Activated naive CD8-positive, alpha-beta T cell treated with anti-CD3 and anti-CD28 coated beads, Interleukin-2, amount 50 U/mL, for 24 hours (primary cell): ENCODE measurements at regions not wholly inside any gene's neighbourhood (a gene's known extent, or its start where the extent isn't known, plus 50 kb on each side); places are given as distances from the start of the nearest gene placed in this dataset.

Experiments
- ATAC-seq: fragments of 150-1000 bp; cut with Tn5 transposase; one replicate; pipeline ENCODE4 v1.10.0; 2021
- DNase-seq: peaks from one replicate; pipeline ENCODE4 v3.0.0; 2021
- H3K27ac Mint-ChIP-seq: one replicate; pipeline ENCODE4 v1.8.0; 2021; ENCODE audit warnings: mild to moderate bottlenecking, mixed read lengths
- H3K27me3 Mint-ChIP-seq: one replicate; pipeline ENCODE4 v1.8.0; 2021; ENCODE audit warnings: mixed read lengths
- H3K36me3 Mint-ChIP-seq: one replicate; pipeline ENCODE4 v1.8.0; 2021; ENCODE audit warnings: low read depth, mixed read lengths
- H3K4me1 Mint-ChIP-seq: one replicate; pipeline ENCODE4 v1.8.0; 2021; ENCODE audit warnings: mixed read lengths
- H3K4me3 Mint-ChIP-seq: one replicate; pipeline ENCODE4 v1.8.0; 2021; ENCODE audit warnings: mild to moderate bottlenecking, moderate library complexity, mixed read lengths
- H3K9me3 Mint-ChIP-seq: one replicate; pipeline ENCODE4 v1.8.0; 2021; ENCODE audit warnings: mixed read lengths

GRCh38 chr15:61753018-61753710, 307.1 kb downstream of the VPS13C start:
- Mint-ChIP-seq H3K36me3 (no peaks in the 10 kb centered on the region), H3K27me3 (peaks cover 7% of the 10 kb centered on the region), H3K27ac (no peak overlapping the region), H3K4me1 (no peaks in the 10 kb centered on the region), H3K9me3 (no peaks in the 10 kb centered on the region), H3K4me3 (no peak overlapping the region)
- ATAC-seq: no peak
- no peak for DNase-seq

GRCh38 chr15:61752001-61752400, 308.2 kb downstream of the VPS13C start:
- H3K36me3 Mint-ChIP-seq: no peaks in the 10 kb centered on the region
- ATAC-seq: no peak
- H3K4me1 Mint-ChIP-seq: no peaks in the 10 kb centered on the region
- H3K4me3 Mint-ChIP-seq: no peak overlapping the region
- H3K27ac Mint-ChIP-seq: no peak overlapping the region
- H3K9me3 Mint-ChIP-seq: no peaks in the 10 kb centered on the region
- DNase-seq: no peak
- H3K27me3 Mint-ChIP-seq: peaks cover 4% of the 10 kb centered on the region

DNA sequence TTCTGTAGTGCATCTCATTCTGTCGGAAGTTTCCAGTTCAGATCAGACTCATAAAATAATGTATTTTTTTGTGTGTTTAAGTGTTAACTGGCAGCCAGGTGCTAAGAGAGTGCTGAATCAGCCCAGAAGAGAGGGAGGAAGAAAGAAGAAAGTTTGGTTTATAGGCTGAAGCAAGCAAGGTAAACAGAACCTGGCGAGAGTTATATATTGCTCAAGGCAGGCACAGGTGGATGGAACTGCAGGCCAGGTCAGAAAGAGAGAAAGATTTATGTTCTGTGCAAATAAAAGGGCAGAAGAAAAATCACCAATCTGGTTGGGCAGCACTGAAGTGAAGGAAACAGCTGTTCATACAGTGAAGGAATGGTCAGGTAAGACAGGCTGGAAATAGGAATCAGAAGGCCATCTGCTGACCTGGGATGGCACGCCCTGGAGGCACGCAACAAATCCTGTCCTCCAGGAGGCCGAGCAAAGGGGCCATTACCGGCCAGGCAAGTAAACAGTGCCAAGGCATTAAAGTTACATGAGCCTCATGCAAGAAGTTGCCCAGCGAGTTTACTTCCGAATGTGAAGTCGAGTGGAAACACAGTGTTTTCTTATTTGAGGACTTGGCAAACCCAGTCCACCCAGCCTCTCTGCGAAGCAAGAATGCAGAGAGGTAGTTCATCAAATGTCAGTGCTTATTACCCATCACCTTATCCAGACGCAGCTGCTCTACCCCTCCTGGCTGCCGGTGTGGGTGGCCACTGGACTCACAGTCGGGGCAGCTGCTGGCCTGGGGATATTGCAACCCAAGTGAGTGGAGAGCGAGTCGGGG, 309.8 kb downstream of the VPS13C start:
- no peaks in the 10 kb centered on the region for H3K4me1 Mint-ChIP-seq
- no peaks in the 10 kb centered on the region for H3K36me3 Mint-ChIP-seq
- DNase-seq: no peak
- peaks cover 2% of the 10 kb centered on the region for H3K27me3 Mint-ChIP-seq
- no peaks in the 10 kb centered on the region for H3K9me3 Mint-ChIP-seq
- no peak for ATAC-seq
- no peak overlapping the region for H3K27ac Mint-ChIP-seq
- no peak overlapping the region for H3K4me3 Mint-ChIP-seq

GRCh38 chr15:61749169-61749568, 311.1 kb downstream of the VPS13C start:
- H3K36me3 Mint-ChIP-seq: no peaks in the 10 kb centered on the region
- no peak overlapping the region for H3K27ac Mint-ChIP-seq
- no peaks in the 10 kb centered on the region for H3K4me1 Mint-ChIP-seq
- H3K9me3 Mint-ChIP-seq: no peaks in the 10 kb centered on the region
- ATAC-seq: no peak
- H3K27me3 Mint-ChIP-seq: peaks cover 4% of the 10 kb centered on the region
- no peak overlapping the region for H3K4me3 Mint-ChIP-seq
- DNase-seq: no peak

GRCh38 chr15:61748529-61748928, 311.7 kb downstream of the VPS13C start:
- ATAC-seq (no peak), DNase-seq (no peak)
- Mint-ChIP-seq H3K9me3 (no peaks in the 10 kb centered on the region), H3K36me3 (no peaks in the 10 kb centered on the region), H3K27ac (no peak overlapping the region), H3K4me1 (no peaks in the 10 kb centered on the region), H3K27me3 (peaks cover 4% of the 10 kb centered on the region), H3K4me3 (no peak overlapping the region)

GRCh38 chr15:61746589-61746988, 313.7 kb downstream of the VPS13C start:
- H3K9me3 Mint-ChIP-seq: no peaks in the 10 kb centered on the region
- H3K4me3 Mint-ChIP-seq: no peak overlapping the region
- H3K27me3 Mint-ChIP-seq: peaks cover 4% of the 10 kb centered on the region
- H3K27ac Mint-ChIP-seq: no peak overlapping the region
- no peak for DNase-seq
- H3K36me3 Mint-ChIP-seq: no peaks in the 10 kb centered on the region
- H3K4me1 Mint-ChIP-seq: no peaks in the 10 kb centered on the region
- ATAC-seq: no peak

- peaks cover 4% of the 10 kb centered on the region for H3K27me3 Mint-ChIP-seq
- ATAC-seq (no peak), DNase-seq (no peak)
- no peaks in the 10 kb centered on the region for H3K4me1 Mint-ChIP-seq
- no peak overlapping the region for H3K4me3 Mint-ChIP-seq
- H3K9me3 Mint-ChIP-seq: no peaks in the 10 kb centered on the region
- no peak overlapping the region for H3K27ac Mint-ChIP-seq
- H3K36me3 Mint-ChIP-seq: no peaks in the 10 kb centered on the region
Measured at GRCh38 chr15:61743345-61743909, 316.8 kb downstream of the VPS13C start.

- no peak overlapping the region for H3K4me3 Mint-ChIP-seq
- H3K27ac Mint-ChIP-seq: no peak overlapping the region
- no peak for ATAC-seq
- H3K9me3 Mint-ChIP-seq: no peaks in the 10 kb centered on the region
- peaks cover 4% of the 10 kb centered on the region for H3K27me3 Mint-ChIP-seq
- no peak for DNase-seq
- no peaks in the 10 kb centered on the region for H3K4me1 Mint-ChIP-seq
- H3K36me3 Mint-ChIP-seq: no peaks in the 10 kb centered on the region
Measured at GRCh38 chr15:61742591-61742990, 317.7 kb downstream of the VPS13C start.

GRCh38 chr15:61736790-61737189, 323.5 kb downstream of the VPS13C start:
- DNase-seq (no peak), ATAC-seq (no peak)
- H3K4me1 Mint-ChIP-seq: no peaks in the 10 kb centered on the region
- H3K27ac Mint-ChIP-seq: no peak overlapping the region
- no peaks in the 10 kb centered on the region for H3K36me3 Mint-ChIP-seq
- H3K27me3 Mint-ChIP-seq: no peaks in the 10 kb centered on the region
- no peaks in the 10 kb centered on the region for H3K9me3 Mint-ChIP-seq
- no peak overlapping the region for H3K4me3 Mint-ChIP-seq

DNA sequence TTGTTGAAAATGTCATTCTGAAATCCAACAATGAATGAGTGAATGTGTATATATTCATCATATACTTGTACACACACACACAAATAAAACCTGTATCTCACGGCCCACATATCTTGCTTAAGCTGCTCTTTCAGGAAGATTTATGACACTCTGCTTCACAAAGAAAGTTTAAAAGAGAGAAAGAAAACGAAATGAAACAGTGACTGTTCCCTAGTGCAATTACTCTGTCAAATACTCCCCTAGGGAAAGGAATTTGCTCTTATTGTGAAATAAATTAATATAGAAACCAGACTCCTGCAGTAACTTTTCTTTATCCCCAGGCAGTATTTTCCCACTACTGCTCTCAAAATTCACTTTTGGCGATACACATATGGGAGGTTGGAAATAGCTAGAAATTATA, 329.1 kb downstream of the VPS13C start:
- H3K9me3 Mint-ChIP-seq: no peaks in the 10 kb centered on the region
- DNase-seq (no peak), ATAC-seq (no peak)
- H3K27ac Mint-ChIP-seq: no peak overlapping the region
- no peaks in the 10 kb centered on the region for H3K36me3 Mint-ChIP-seq
- H3K27me3 Mint-ChIP-seq: peaks cover 9% of the 10 kb centered on the region
- no peak overlapping the region for H3K4me3 Mint-ChIP-seq
- H3K4me1 Mint-ChIP-seq: no peaks in the 10 kb centered on the region

GRCh38 chr15:61729646-61730045, 330.6 kb downstream of the VPS13C start:
- no peak overlapping the region for H3K4me3 Mint-ChIP-seq

GRCh38 chr15:61726166-61726565, 334.1 kb downstream of the VPS13C start:
- Mint-ChIP-seq H3K36me3 (no peaks in the 10 kb centered on the region), H3K27me3 (peaks cover 14% of the 10 kb centered on the region), H3K4me1 (no peaks in the 10 kb centered on the region), H3K27ac (no peak overlapping the region), H3K9me3 (no peaks in the 10 kb centered on the region), H3K4me3 (no peak overlapping the region)
- DNase-seq (no peak), ATAC-seq (no peak)

More at GRCh38 chr15:61729646-61730045, 330.6 kb downstream of the VPS13C start:
- Mint-ChIP-seq H3K27ac (no peak overlapping the region), H3K9me3 (no peaks in the 10 kb centered on the region), H3K4me1 (no peaks in the 10 kb centered on the region), H3K27me3 (peaks cover 9% of the 10 kb centered on the region), H3K36me3 (no peaks in the 10 kb centered on the region)
- DNase-seq (no peak), ATAC-seq (no peak)

DNA sequence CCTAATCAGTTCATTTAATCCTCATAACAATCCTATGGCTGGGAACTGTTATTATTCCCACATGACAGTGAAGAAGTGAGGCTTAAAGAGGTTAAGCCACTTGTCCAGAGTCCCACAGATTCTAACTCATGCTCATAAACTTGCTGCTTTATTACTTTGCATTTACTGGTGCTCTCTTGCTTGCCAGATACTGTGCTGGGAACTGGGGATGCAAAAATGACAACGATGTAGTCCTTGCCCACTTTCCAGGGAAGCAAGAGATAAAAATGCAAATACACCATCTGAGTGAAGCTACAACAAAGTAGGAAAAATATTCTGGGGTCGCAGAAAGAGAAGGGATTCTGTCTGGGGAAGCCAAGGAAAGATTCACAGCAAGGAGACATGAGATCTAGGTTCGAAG, 335.0 kb downstream of the VPS13C start:
- H3K4me3 Mint-ChIP-seq: no peak overlapping the region
- no peaks in the 10 kb centered on the region for H3K9me3 Mint-ChIP-seq
- DNase-seq (no peak), ATAC-seq (no peak)
- no peaks in the 10 kb centered on the region for H3K36me3 Mint-ChIP-seq
- no peak overlapping the region for H3K27ac Mint-ChIP-seq
- H3K27me3 Mint-ChIP-seq: peaks cover 9% of the 10 kb centered on the region
- no peaks in the 10 kb centered on the region for H3K4me1 Mint-ChIP-seq

- peaks cover 7% of the 10 kb centered on the region for H3K27me3 Mint-ChIP-seq
- ATAC-seq: no peak
- H3K4me1 Mint-ChIP-seq: no peaks in the 10 kb centered on the region
- no peaks in the 10 kb centered on the region for H3K9me3 Mint-ChIP-seq
- no peak overlapping the region for H3K27ac Mint-ChIP-seq
- no peak for DNase-seq
- no peak overlapping the region for H3K4me3 Mint-ChIP-seq
- no peaks in the 10 kb centered on the region for H3K36me3 Mint-ChIP-seq
Measured at GRCh38 chr15:61724251-61724939, 335.9 kb downstream of the VPS13C start.

DNA sequence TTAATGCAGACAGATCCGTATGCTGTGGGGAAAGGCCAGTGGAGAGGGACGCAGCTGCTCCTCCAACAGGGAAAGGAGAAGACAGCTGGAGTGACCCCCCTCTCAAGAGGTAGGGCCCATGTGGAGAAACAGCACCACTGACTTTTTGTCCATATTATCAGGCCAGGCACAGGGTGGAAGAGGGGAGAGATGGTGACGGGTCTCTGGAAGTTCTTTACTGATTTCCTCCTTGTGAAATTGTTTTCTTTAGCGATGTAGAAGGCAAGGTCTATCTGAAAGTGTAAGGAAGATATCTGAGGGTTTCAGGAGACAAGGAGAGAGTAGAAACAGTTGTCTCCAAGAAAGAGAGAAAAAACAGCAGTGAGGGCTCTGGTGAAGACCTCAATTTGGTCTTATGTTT, 338.8 kb downstream of the VPS13C start:
- Mint-ChIP-seq H3K36me3 (no peaks in the 10 kb centered on the region), H3K9me3 (no peaks in the 10 kb centered on the region), H3K4me1 (no peaks in the 10 kb centered on the region), H3K27ac (no peak overlapping the region), H3K27me3 (peaks cover 10% of the 10 kb centered on the region), H3K4me3 (no peak overlapping the region)
- DNase-seq: no peak
- ATAC-seq: no peak
